ENCODE measurements at regions not wholly inside any gene's neighbourhood (a gene's known extent, or its start where the extent isn't known, plus 50 kb on each side); places are given as distances from the start of the nearest gene placed in this dataset.

DNA sequence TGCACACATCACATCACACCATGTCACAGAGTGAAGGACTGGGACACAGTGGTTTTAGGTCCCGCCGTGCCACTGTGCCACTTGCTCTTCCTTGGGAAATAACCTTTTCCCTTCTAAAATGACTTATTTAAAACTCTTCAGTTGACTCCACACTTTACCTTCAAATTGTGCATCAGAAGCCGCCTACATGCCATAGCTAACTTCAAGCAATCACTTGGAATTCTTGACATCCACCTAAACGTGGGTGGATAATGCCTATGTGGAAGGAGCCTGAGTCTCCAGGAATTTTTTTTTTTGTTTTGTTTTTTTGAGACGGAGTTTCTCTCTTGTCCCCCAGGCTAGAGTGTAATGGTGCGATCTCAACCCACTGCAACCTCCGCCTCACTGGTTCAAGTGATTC lies 777.4 kb upstream of the TENM3 start:
- Histone ChIP-seq H3K9ac (ENCODE audit: low read length) (no peak overlapping the region), H3K36me3 (ENCODE audit: insufficient read depth, low read length) (no peaks in the 10 kb centered on the region), H3K4me1 (ENCODE audit: insufficient read depth, low read length) (no peaks in the 10 kb centered on the region), H4K20me1 (ENCODE audit: insufficient read depth, low read length) (no peaks in the 10 kb centered on the region), H3K27ac (ENCODE audit: low read depth, low read length) (no peak overlapping the region), H3K4me3 (ENCODE audit: insufficient read depth, low read depth, low read length) (no peak overlapping the region), H3K9me3 (ENCODE audit: insufficient read depth, low read depth, low read length) (no peaks in the 10 kb centered on the region), H3K4me2 (ENCODE audit: low read length) (no peak overlapping the region), H3K27me3 (ENCODE audit: insufficient read depth, low read length) (no peaks in the 10 kb centered on the region), H3K79me2 (ENCODE audit: insufficient read depth, low read length) (no peaks in the 10 kb centered on the region), H2AFZ (ENCODE audit: low read depth, low read length) (no peak overlapping the region)
- Mint-ChIP-seq H3K27me3 (ENCODE audit: low read depth, unreplicated experiment) (no peaks in the 10 kb centered on the region), H3K36me3 (ENCODE audit: low read depth, unreplicated experiment) (no peaks in the 10 kb centered on the region), H3K27ac (ENCODE audit: unreplicated experiment) (no peak overlapping the region), H3K9me3 (ENCODE audit: unreplicated experiment) (no peaks in the 10 kb centered on the region), H3K4me3 (ENCODE audit: unreplicated experiment) (no peak overlapping the region), H3K4me1 (ENCODE audit: low read depth, unreplicated experiment) (peaks cover 1% of the 10 kb centered on the region)
- no peak for FAIRE-seq
- DNase-seq (ENCODE audit: low read depth) = no peak
- no peak for TF ChIP-seq EZH2 (IDR thresholded peaks at IDR 0.05; ENCODE audit: insufficient read depth, low read length)
- TF ChIP-seq, protein P1, sequence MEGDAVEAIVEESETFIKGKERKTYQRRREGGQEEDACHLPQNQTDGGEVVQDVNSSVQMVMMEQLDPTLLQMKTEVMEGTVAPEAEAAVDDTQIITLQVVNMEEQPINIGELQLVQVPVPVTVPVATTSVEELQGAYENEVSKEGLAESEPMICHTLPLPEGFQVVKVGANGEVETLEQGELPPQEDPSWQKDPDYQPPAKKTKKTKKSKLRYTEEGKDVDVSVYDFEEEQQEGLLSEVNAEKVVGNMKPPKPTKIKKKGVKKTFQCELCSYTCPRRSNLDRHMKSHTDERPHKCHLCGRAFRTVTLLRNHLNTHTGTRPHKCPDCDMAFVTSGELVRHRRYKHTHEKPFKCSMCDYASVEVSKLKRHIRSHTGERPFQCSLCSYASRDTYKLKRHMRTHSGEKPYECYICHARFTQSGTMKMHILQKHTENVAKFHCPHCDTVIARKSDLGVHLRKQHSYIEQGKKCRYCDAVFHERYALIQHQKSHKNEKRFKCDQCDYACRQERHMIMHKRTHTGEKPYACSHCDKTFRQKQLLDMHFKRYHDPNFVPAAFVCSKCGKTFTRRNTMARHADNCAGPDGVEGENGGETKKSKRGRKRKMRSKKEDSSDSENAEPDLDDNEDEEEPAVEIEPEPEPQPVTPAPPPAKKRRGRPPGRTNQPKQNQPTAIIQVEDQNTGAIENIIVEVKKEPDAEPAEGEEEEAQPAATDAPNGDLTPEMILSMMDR (IDR thresholded peaks at IDR 0.05; ENCODE audit: insufficient read depth, low read depth, low read length) = no peak

DNA sequence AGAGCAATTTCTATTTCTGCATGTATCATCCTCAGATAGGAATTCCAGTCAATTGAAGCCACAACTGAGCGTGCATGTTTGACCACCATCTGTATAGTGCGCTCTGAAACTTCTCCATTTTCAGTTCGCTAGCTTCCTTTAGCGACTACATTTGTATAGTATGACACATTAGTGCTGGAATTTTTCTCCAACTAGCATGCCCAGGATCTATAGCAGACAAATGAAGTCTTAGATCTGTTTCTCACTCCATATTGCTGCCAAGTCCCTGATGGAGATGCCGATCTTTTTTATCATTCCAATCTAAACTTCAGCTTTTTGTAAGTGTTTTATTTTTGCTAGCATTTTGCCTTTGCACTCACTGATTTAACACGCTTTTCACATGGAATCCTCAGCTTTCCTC lies 774.8 kb upstream of the TENM3 start:
- H2AFZ ChIP-seq (ENCODE audit: low read depth, low read length) = no peak overlapping the region
- no peak overlapping the region for H3K4me3 ChIP-seq (ENCODE audit: insufficient read depth, low read depth, low read length)
- no peak overlapping the region for H3K9ac ChIP-seq (ENCODE audit: low read length)
- H3K4me3 Mint-ChIP-seq (ENCODE audit: unreplicated experiment) = no peak overlapping the region
- H3K27ac ChIP-seq (ENCODE audit: low read depth, low read length) = no peak overlapping the region
- H3K9me3 Mint-ChIP-seq (ENCODE audit: unreplicated experiment) = no peaks in the 10 kb centered on the region
- no peaks in the 10 kb centered on the region for H3K27me3 ChIP-seq (ENCODE audit: insufficient read depth, low read length)
- no peak for DNase-seq (ENCODE audit: low read depth)
- no peaks in the 10 kb centered on the region for H4K20me1 ChIP-seq (ENCODE audit: insufficient read depth, low read length)
- no peak for FAIRE-seq
- no peaks in the 10 kb centered on the region for H3K79me2 ChIP-seq (ENCODE audit: insufficient read depth, low read length)
- H3K4me1 Mint-ChIP-seq (ENCODE audit: low read depth, unreplicated experiment) = peaks cover 1% of the 10 kb centered on the region
- H3K9me3 ChIP-seq (ENCODE audit: insufficient read depth, low read depth, low read length) = no peaks in the 10 kb centered on the region
- no peak overlapping the region for H3K4me2 ChIP-seq (ENCODE audit: low read length)
- H3K27me3 Mint-ChIP-seq (ENCODE audit: low read depth, unreplicated experiment) = no peaks in the 10 kb centered on the region
- H3K4me1 ChIP-seq (ENCODE audit: insufficient read depth, low read length) = no peaks in the 10 kb centered on the region
- H3K27ac Mint-ChIP-seq (ENCODE audit: unreplicated experiment) = no peak overlapping the region
- H3K36me3 Mint-ChIP-seq (ENCODE audit: low read depth, unreplicated experiment) = no peaks in the 10 kb centered on the region
- H3K36me3 ChIP-seq (ENCODE audit: insufficient read depth, low read length) = no peaks in the 10 kb centered on the region
- TF ChIP-seq, protein P1 (IDR thresholded peaks at IDR 0.05; ENCODE audit: insufficient read depth, low read depth, low read length) = no peak
- TF ChIP-seq EZH2 (IDR thresholded peaks at IDR 0.05; ENCODE audit: insufficient read depth, low read length) = no peak

DNA sequence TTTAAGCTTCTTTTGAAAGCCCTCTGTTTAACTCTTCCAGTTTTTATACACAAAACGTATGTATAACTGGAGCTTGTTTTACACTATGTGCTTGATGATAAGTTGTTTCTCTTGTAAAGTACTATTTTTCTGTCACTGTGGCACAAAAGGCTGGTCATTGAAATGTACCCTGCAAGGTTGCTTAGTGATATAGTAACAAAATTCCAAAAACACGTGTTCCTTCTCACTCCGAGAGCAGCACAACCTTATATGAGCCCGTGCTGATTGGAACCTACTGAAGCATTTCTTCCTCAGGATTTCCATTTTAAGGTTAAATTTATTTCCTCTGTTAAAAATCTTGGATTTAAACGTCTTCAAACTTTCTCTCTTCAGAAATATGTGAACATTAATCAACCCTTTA lies 772.9 kb upstream of the TENM3 start:
- FAIRE-seq = no peak
- no peak overlapping the region for H3K4me3 Mint-ChIP-seq (ENCODE audit: unreplicated experiment)
- TF ChIP-seq, protein P1 (IDR thresholded peaks at IDR 0.05; ENCODE audit: insufficient read depth, low read depth, low read length) = no peak
- TF ChIP-seq EZH2 (IDR thresholded peaks at IDR 0.05; ENCODE audit: insufficient read depth, low read length) = no peak
- no peaks in the 10 kb centered on the region for H3K79me2 ChIP-seq (ENCODE audit: insufficient read depth, low read length)
- no peaks in the 10 kb centered on the region for H3K9me3 ChIP-seq (ENCODE audit: insufficient read depth, low read depth, low read length)
- H3K9me3 Mint-ChIP-seq (ENCODE audit: unreplicated experiment) = no peaks in the 10 kb centered on the region
- H3K4me3 ChIP-seq (ENCODE audit: insufficient read depth, low read depth, low read length) = no peak overlapping the region
- H3K36me3 Mint-ChIP-seq (ENCODE audit: low read depth, unreplicated experiment) = no peaks in the 10 kb centered on the region
- peaks cover 1% of the 10 kb centered on the region for H3K4me1 Mint-ChIP-seq (ENCODE audit: low read depth, unreplicated experiment)
- H3K4me1 ChIP-seq (ENCODE audit: insufficient read depth, low read length) = no peaks in the 10 kb centered on the region
- no peak overlapping the region for H3K9ac ChIP-seq (ENCODE audit: low read length)
- H3K27ac ChIP-seq (ENCODE audit: low read depth, low read length) = no peak overlapping the region
- H3K27me3 Mint-ChIP-seq (ENCODE audit: low read depth, unreplicated experiment) = no peaks in the 10 kb centered on the region
- no peak overlapping the region for H3K27ac Mint-ChIP-seq (ENCODE audit: unreplicated experiment)
- no peak overlapping the region for H2AFZ ChIP-seq (ENCODE audit: low read depth, low read length)
- no peaks in the 10 kb centered on the region for H3K27me3 ChIP-seq (ENCODE audit: insufficient read depth, low read length)
- no peak for DNase-seq (ENCODE audit: low read depth)
- no peaks in the 10 kb centered on the region for H4K20me1 ChIP-seq (ENCODE audit: insufficient read depth, low read length)
- H3K36me3 ChIP-seq (ENCODE audit: insufficient read depth, low read length) = no peaks in the 10 kb centered on the region
- no peak overlapping the region for H3K4me2 ChIP-seq (ENCODE audit: low read length)
